ENCODE measurements at regions not wholly inside any gene's neighbourhood (a gene's known extent, or its start where the extent isn't known, plus 50 kb on each side); places are given as distances from the start of the nearest gene placed in this dataset.
A peak's percentile ranks its signal among the peaks of the same experiment; 100 is the strongest.

- no peaks in the 10 kb centered on the region for H3K9me3 ChIP-seq (ENCODE audit: control insufficient read depth, low read length)
- H3K4me3 ChIP-seq (ENCODE audit: low read length), result no peak overlapping the region
- no peaks in the 10 kb centered on the region for H3K4me1 ChIP-seq (ENCODE audit: control insufficient read depth, insufficient read depth, low read length)
- intact Hi-C loops (cut with DNase I), result no loop called here
- DNase-seq (no peak), ATAC-seq (no peak)
- H3K27me3 ChIP-seq (ENCODE audit: control insufficient read depth, insufficient read depth), result no peaks in the 10 kb centered on the region
- H3K27ac ChIP-seq (ENCODE audit: low read length), result no peak overlapping the region
- WGBS, result 56% methylated on average over 1 of the region's 1 CpG
Observed at GRCh38 chr4:16450724-16451123, 224.5 kb upstream of the TAPT1 start.

- no peaks in the 10 kb centered on the region for H3K27me3 ChIP-seq (ENCODE audit: control insufficient read depth, insufficient read depth)
- intact Hi-C loops (cut with DNase I), result no loop called here
- ATAC-seq, result no peak
- DNase-seq, result no peak
- 75% methylated on average over 3 of the region's 3 CpGs for WGBS
- no peaks in the 10 kb centered on the region for H3K4me1 ChIP-seq (ENCODE audit: control insufficient read depth, insufficient read depth, low read length)
- no peak overlapping the region for H3K4me3 ChIP-seq (ENCODE audit: low read length)
- no peaks in the 10 kb centered on the region for H3K9me3 ChIP-seq (ENCODE audit: control insufficient read depth, low read length)
- no peak overlapping the region for H3K27ac ChIP-seq (ENCODE audit: low read length)
Observed at GRCh38 chr4:16450031-16450430, 223.8 kb upstream of the TAPT1 start.

- intact Hi-C loops (cut with DNase I), result no loop called here
- WGBS, result 61% methylated on average over 2 of the region's 2 CpGs
Observed at GRCh38 chr4:16449406-16449805, 223.1 kb upstream of the TAPT1 start.

GRCh38 chr4:16448241-16448840, 222.1 kb upstream of the TAPT1 start:
- no peaks in the 10 kb centered on the region for H3K4me1 ChIP-seq (ENCODE audit: control insufficient read depth, insufficient read depth, low read length)
- no peak for ATAC-seq
- no peak for DNase-seq
- no peaks in the 10 kb centered on the region for H3K27me3 ChIP-seq (ENCODE audit: control insufficient read depth, insufficient read depth)
- no peak overlapping the region for H3K27ac ChIP-seq (ENCODE audit: low read length)
- WGBS, result 92% methylated on average over 9 of the region's 9 CpGs
- no peaks in the 10 kb centered on the region for H3K9me3 ChIP-seq (ENCODE audit: control insufficient read depth, low read length)
- intact Hi-C loops (cut with DNase I), result no loop called here
- H3K4me3 ChIP-seq (ENCODE audit: low read length), result no peak overlapping the region

More at GRCh38 chr4:16449406-16449805, 223.1 kb upstream of the TAPT1 start:
- H3K27me3 ChIP-seq (ENCODE audit: control insufficient read depth, insufficient read depth), result no peaks in the 10 kb centered on the region
- H3K9me3 ChIP-seq (ENCODE audit: control insufficient read depth, low read length), result no peaks in the 10 kb centered on the region
- no peak overlapping the region for H3K27ac ChIP-seq (ENCODE audit: low read length)
- DNase-seq (no peak), ATAC-seq (no peak)
- no peaks in the 10 kb centered on the region for H3K4me1 ChIP-seq (ENCODE audit: control insufficient read depth, insufficient read depth, low read length)
- no peak overlapping the region for H3K4me3 ChIP-seq (ENCODE audit: low read length)

- no peaks in the 10 kb centered on the region for H3K9me3 ChIP-seq (ENCODE audit: control insufficient read depth, low read length)
- no peak overlapping the region for H3K4me3 ChIP-seq (ENCODE audit: low read length)
- intact Hi-C loops (cut with DNase I), result loop anchor here in 1 of 4 donors (2.0 kb wide), 1 partner anchor 153 kb away; no protein-coding TSS in a partner anchor
- no peak for DNase-seq
- peak in 1 of 2 donors; percentile 39 for ATAC-seq
- H3K4me1 ChIP-seq (ENCODE audit: control insufficient read depth, insufficient read depth, low read length), result no peaks in the 10 kb centered on the region
- H3K27ac ChIP-seq (ENCODE audit: low read length), result no peak overlapping the region
- no peaks in the 10 kb centered on the region for H3K27me3 ChIP-seq (ENCODE audit: control insufficient read depth, insufficient read depth)
- WGBS, result 48% methylated on average over 2 of the region's 2 CpGs
Observed at GRCh38 chr4:16443504-16444088, 217.3 kb upstream of the TAPT1 start.

GRCh38 chr4:16442296-16442695, 216.0 kb upstream of the TAPT1 start:
- ATAC-seq, result no peak
- 86% methylated on average over 1 of the region's 1 CpG for WGBS
- Histone ChIP-seq H3K4me1 (ENCODE audit: control insufficient read depth, insufficient read depth, low read length) (no peaks in the 10 kb centered on the region), H3K27ac (ENCODE audit: low read length) (no peak overlapping the region), H3K4me3 (ENCODE audit: low read length) (no peak overlapping the region), H3K9me3 (ENCODE audit: control insufficient read depth, low read length) (no peaks in the 10 kb centered on the region), H3K27me3 (ENCODE audit: control insufficient read depth, insufficient read depth) (no peaks in the 10 kb centered on the region)
- DNase-seq, result no peak
- intact Hi-C loops (cut with DNase I), result loop anchor here in 1 of 4 donors (2.0 kb wide), 1 partner anchor 151 kb away; no protein-coding TSS in a partner anchor

- ATAC-seq, result peak; percentile 56 to 85
- DNase-seq, result peak in 2 of 3 donors; percentile 57 to 72
- WGBS, result 29% methylated on average over 1 of the region's 1 CpG
- intact Hi-C loops (cut with DNase I), result no loop called here
- no peaks in the 10 kb centered on the region for H3K4me1 ChIP-seq (ENCODE audit: control insufficient read depth, insufficient read depth, low read length)
- H3K27me3 ChIP-seq (ENCODE audit: control insufficient read depth, insufficient read depth), result no peaks in the 10 kb centered on the region
- no peak overlapping the region for H3K4me3 ChIP-seq (ENCODE audit: low read length)
- H3K9me3 ChIP-seq (ENCODE audit: control insufficient read depth, low read length), result no peaks in the 10 kb centered on the region
- H3K27ac ChIP-seq (ENCODE audit: low read length), result no peak overlapping the region
Observed at GRCh38 chr4:16439768-16440167, 213.5 kb upstream of the TAPT1 start.

GRCh38 chr4:16438986-16439385, 212.7 kb upstream of the TAPT1 start:
- DNase-seq (no peak), ATAC-seq (peak; percentile 82 to 85)
- no peaks in the 10 kb centered on the region for H3K9me3 ChIP-seq (ENCODE audit: control insufficient read depth, low read length)
- H3K27me3 ChIP-seq (ENCODE audit: control insufficient read depth, insufficient read depth), result no peaks in the 10 kb centered on the region
- no peak overlapping the region for H3K27ac ChIP-seq (ENCODE audit: low read length)
- H3K4me1 ChIP-seq (ENCODE audit: control insufficient read depth, insufficient read depth, low read length), result no peaks in the 10 kb centered on the region
- no peak overlapping the region for H3K4me3 ChIP-seq (ENCODE audit: low read length)
- intact Hi-C loops (cut with DNase I), result no loop called here

GRCh38 chr4:16437836-16438235, 211.6 kb upstream of the TAPT1 start:
- ATAC-seq (no peak), DNase-seq (no peak)
- no peak overlapping the region for H3K4me3 ChIP-seq (ENCODE audit: low read length)
- H3K27ac ChIP-seq (ENCODE audit: low read length), result no peak overlapping the region
- no peaks in the 10 kb centered on the region for H3K4me1 ChIP-seq (ENCODE audit: control insufficient read depth, insufficient read depth, low read length)
- 78% methylated on average over 2 of the region's 2 CpGs for WGBS
- intact Hi-C loops (cut with DNase I), result no loop called here
- H3K27me3 ChIP-seq (ENCODE audit: control insufficient read depth, insufficient read depth), result no peaks in the 10 kb centered on the region
- no peaks in the 10 kb centered on the region for H3K9me3 ChIP-seq (ENCODE audit: control insufficient read depth, low read length)

GRCh38 chr4:16431866-16432265, 205.6 kb upstream of the TAPT1 start:
- no peak overlapping the region for H3K27ac ChIP-seq (ENCODE audit: low read length)
- H3K27me3 ChIP-seq (ENCODE audit: control insufficient read depth, insufficient read depth), result no peaks in the 10 kb centered on the region
- no peak for ATAC-seq
- H3K9me3 ChIP-seq (ENCODE audit: control insufficient read depth, low read length), result no peaks in the 10 kb centered on the region
- H3K4me1 ChIP-seq (ENCODE audit: control insufficient read depth, insufficient read depth, low read length), result no peaks in the 10 kb centered on the region
- no peak for DNase-seq
- intact Hi-C loops (cut with DNase I), result no loop called here
- H3K4me3 ChIP-seq (ENCODE audit: low read length), result no peak overlapping the region

- Histone ChIP-seq H3K27ac (ENCODE audit: low read length) (no peak overlapping the region), H3K27me3 (ENCODE audit: control insufficient read depth, insufficient read depth) (no peaks in the 10 kb centered on the region)
Observed at GRCh38 chr4:16418814-16419213, 192.5 kb upstream of the TAPT1 start.

GRCh38 chr4:16417198-16417597, 190.9 kb upstream of the TAPT1 start:
- no peaks in the 10 kb centered on the region for H3K4me1 ChIP-seq (ENCODE audit: control insufficient read depth, insufficient read depth, low read length)
- no peaks in the 10 kb centered on the region for H3K27me3 ChIP-seq (ENCODE audit: control insufficient read depth, insufficient read depth)
- H3K9me3 ChIP-seq (ENCODE audit: control insufficient read depth, low read length), result no peaks in the 10 kb centered on the region
- ATAC-seq, result no peak
- H3K27ac ChIP-seq (ENCODE audit: low read length), result no peak overlapping the region
- no peak overlapping the region for H3K4me3 ChIP-seq (ENCODE audit: low read length)
- 61% methylated on average over 4 of the region's 4 CpGs for WGBS
- intact Hi-C loops (cut with DNase I), result no loop called here
- DNase-seq, result no peak

More at GRCh38 chr4:16418814-16419213, 192.5 kb upstream of the TAPT1 start:
- DNase-seq (no peak), ATAC-seq (peak in 1 of 2 donors; percentile 47)
- Histone ChIP-seq H3K4me3 (ENCODE audit: low read length) (no peak overlapping the region), H3K4me1 (ENCODE audit: control insufficient read depth, insufficient read depth, low read length) (no peaks in the 10 kb centered on the region), H3K9me3 (ENCODE audit: control insufficient read depth, low read length) (no peaks in the 10 kb centered on the region)
- intact Hi-C loops (cut with DNase I), result no loop called here

Data from right cardiac atrium (tissue), 5 donors.